Ovary (tissue), 3 donors: ENCODE measurements at regions not wholly inside any gene's neighbourhood (a gene's known extent, or its start where the extent isn't known, plus 50 kb on each side); places are given as distances from the start of the nearest gene placed in this dataset.

ENCODE experiments used
- EP300 ChIP-seq: sonication (generic); formaldehyde crosslinking; IDR thresholded peaks from one replicate; pipeline ENCODE4 v1.6.1; 2017; ENCODE audit warnings: antibody characterized with exemption
- TF ChIP-seq, protein P1 (sequence below), 3 donors: fragments of 450-650 bp in 2 of 3; fragments of 200-600 bp in 1 of 3; IDR thresholded peaks; one replicate each; pipeline versions ENCODE4 v1.5.1 to v1.8.0; 2016 to 2022; ENCODE audit warnings: antibody characterized with exemption in 3 of 3, mild to moderate bottlenecking in 1 of 3
- donor health status: DM: no; HTN: no; CAD: no.

DNA sequence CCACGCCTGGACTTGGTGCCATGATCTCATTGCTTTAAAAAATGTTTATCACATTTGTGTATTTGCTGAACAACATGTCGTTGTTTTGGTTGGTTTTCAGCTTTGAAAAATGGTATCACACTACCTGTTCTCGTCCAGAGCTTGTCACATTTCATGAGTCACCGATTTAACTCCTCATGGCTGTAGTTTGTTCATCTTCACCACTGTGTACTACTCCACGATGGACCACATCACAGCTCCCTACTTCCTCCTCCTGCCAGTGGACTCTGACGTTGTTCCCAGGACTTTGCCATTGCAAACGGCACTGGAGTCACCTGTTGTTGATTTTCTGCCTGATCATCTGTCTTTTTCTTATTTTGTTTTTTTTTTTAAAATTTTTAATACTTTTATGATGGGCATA lies 157.7 kb downstream of the ERMARD start:
- TF ChIP-seq, protein P1, sequence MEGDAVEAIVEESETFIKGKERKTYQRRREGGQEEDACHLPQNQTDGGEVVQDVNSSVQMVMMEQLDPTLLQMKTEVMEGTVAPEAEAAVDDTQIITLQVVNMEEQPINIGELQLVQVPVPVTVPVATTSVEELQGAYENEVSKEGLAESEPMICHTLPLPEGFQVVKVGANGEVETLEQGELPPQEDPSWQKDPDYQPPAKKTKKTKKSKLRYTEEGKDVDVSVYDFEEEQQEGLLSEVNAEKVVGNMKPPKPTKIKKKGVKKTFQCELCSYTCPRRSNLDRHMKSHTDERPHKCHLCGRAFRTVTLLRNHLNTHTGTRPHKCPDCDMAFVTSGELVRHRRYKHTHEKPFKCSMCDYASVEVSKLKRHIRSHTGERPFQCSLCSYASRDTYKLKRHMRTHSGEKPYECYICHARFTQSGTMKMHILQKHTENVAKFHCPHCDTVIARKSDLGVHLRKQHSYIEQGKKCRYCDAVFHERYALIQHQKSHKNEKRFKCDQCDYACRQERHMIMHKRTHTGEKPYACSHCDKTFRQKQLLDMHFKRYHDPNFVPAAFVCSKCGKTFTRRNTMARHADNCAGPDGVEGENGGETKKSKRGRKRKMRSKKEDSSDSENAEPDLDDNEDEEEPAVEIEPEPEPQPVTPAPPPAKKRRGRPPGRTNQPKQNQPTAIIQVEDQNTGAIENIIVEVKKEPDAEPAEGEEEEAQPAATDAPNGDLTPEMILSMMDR (IDR thresholded peaks at IDR 0.05) = no peak
- TF ChIP-seq EP300 = no peak
